ENCODE measurements at regions not wholly inside any gene's neighbourhood (a gene's known extent, or its start where the extent isn't known, plus 50 kb on each side); places are given as distances from the start of the nearest gene placed in this dataset.

DNA sequence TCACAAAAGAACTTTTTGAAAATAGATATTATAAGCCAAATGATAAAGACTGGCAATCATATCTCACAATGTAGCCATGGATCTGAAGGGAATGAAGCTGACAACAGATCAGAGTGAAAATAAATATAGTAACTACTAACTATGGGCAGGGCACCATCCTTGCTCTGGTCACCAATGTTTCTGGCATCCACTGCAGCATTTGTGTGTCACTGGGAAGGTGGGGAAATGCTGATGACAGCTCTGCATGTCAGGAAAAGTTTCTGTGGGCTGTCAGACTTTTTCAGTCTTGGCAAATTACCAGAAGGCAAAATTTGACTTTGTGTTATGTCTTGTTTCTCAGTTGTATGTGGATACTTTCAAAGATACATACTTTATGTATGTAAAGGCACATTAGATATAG lies 195.6 kb downstream of the ZNF326 start:
- no peak for DNase-seq

GRCh38 chr1:90189889-90190288 lies 195.0 kb downstream of the ZNF326 start:
- DNase-seq = no peak

DNA sequence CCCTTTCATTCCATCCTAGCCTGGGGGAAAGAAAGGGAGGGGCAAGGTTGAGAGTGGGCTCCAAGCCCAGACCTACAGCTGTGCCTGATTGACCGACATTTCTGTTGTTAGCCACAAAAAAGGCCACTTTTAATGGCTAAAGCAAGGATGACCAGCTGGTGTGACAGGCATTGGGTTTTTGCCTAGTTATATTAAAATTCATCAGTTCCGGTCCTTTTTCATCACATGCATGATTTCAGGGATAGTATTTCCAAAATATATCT lies 192.3 kb downstream of the ZNF326 start:
- DNase-seq = no peak

DNA sequence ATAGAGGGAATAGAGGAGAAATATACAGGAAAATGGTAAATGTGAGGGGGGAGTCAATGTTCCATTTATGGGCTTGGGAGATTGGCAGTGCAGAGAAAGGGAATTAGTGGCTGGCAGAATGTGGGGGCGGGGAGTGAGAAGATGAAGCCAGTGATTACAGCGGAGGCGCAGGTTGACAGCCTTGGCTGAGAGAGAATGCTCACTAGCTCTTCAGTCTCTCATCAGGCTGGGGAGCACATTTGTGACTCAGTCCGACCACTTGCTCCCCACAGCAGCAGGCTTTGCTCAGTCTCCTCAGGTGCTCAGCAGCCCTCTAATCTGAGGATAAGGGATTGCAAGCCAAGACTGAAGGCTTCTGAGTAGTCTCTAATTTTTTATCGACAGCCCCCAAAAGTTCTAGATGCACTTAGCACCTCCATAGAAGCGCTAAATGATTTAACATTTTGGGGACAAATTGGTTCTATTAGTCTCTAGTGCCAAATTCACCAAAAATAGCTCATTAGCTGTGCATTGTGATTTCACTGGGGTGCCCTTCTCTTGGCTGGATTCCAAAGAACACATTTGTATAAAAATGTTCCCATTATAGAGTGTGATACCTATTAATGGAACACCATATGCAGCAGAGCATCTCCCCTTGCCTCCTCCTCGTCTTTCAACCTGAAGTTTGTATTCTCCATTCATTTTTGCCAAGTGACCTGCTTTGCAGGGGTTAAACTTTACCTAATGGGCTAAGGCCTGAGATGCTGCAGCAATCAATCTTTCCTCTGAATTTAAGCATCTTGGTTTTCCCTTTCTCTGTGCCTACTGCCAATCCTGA lies 191.8 kb downstream of the ZNF326 start:
- no peak for DNase-seq

GRCh38 chr1:90176530-90176929 lies 181.6 kb downstream of the ZNF326 start:
- no peak for DNase-seq

GRCh38 chr1:90175490-90176167 lies 180.7 kb downstream of the ZNF326 start:
- no peak for DNase-seq

- DNase-seq = no peak
These were observed 179.3 kb downstream of the ZNF326 start for GRCh38 chr1:90174246-90174645.

DNA sequence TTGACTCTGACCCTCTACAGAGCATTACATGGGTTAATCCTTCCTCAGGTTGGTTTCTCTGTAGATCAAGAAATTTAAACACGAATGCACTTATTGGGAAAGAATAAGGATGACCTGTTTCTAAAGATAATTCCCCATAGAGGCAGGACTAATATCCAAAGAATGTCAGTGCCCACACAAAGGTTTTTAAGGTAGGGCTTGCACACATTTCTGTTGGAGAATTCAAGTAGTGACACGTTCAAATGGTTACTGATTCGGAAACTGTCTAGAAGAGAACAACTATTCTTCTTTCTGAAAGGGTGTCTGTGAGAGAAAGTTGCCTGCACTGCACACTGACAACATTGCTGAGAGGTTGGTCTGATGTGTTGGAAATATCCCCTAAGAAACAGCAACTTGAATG lies 167.3 kb downstream of the ZNF326 start:
- DNase-seq = no peak

GRCh38 chr1:90161625-90162024 lies 166.7 kb downstream of the ZNF326 start:
- DNase-seq = no peak

DNA sequence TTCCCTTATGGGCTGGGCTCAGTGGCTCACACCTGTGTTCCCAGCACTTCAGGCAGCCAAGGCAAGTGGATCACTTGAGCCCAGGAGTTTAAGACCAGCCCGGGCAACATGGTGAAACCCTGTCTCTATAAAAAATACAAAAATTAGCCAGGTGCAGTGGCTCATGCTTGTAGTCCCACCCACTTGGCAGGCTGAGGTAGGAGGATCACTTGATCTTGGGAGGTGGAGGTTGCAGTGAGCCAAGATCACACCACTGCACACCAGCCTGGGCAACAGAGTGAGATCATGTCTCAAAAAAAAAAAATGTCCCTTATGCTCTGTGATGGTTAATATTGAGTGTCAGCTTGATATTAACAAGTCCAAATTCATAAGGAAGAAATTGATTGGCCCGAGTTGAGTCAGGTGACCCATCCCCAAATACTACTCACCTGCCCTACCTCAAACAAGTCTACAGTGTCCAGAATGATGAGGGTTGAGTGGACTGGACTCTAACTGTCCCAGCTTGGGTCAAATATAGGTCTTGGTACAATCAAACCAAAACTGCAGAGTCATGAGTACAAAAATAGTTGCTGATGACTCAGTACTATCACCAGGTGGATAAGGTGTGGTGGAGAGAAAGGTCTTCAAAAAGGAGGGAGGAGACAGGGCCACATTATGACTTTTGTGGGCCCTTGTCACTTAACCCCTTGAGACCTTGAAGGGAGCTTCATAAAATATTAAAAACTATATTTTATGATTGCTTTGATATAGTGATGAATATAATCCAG lies 161.0 kb downstream of the ZNF326 start:
- no peak for DNase-seq

GRCh38 chr1:90154711-90155110 lies 159.8 kb downstream of the ZNF326 start:
- DNase-seq = no peak

GRCh38 chr1:90149101-90149500 lies 154.2 kb downstream of the ZNF326 start:
- DNase-seq = no peak

GRCh38 chr1:90147093-90147492 lies 152.2 kb downstream of the ZNF326 start:
- DNase-seq = no peak

GRCh38 chr1:90144820-90145219 lies 149.9 kb downstream of the ZNF326 start:
- DNase-seq = no peak

DNA sequence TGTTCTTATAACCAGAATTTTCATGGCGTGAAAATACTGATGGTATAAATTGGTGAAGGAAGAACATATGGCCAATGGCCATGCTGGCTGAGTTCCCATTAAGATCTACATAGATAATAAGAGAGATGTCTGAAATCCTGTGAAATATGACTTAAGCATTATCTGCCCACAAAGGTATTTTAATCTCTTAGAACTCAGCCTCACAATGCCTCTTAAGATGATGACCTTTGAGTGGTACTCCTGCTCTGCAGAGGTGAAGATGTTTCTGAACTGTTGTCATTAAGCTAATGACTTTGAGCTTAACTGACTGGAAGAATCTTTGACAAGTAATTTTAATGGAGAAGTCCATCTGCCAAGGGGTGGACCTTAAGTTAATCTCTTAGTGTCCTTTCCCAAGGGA lies 148.7 kb downstream of the ZNF326 start:
- no peak for DNase-seq

GRCh38 chr1:90142697-90143096 lies 147.8 kb downstream of the ZNF326 start:
- DNase-seq = no peak

GRCh38 chr1:90139837-90140236 lies 144.9 kb downstream of the ZNF326 start:
- no peak for DNase-seq

- no peak for DNase-seq
These were observed 140.4 kb downstream of the ZNF326 start for GRCh38 chr1:90135286-90135685.

- no peak for DNase-seq
These were observed 139.5 kb downstream of the ZNF326 start for GRCh38 chr1:90134175-90134955.

DNA sequence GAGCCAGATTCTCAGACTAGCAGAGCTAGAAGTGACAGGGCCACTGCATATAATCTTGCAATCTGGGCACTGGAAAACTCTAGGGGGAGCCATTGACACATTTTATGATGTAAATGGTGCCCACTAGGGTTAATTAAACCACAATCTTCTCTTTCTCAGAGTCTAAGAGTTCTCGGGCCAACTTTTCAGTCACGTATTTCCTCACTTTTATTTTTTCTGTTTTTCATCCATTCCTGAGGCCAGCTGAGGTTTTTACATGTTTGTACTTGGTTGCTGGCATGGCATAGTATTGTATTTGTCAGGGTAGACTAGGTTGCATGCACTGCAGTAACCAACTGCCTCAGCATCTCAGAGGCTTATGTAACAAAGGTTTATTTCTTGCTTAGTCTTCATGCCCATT lies 138.2 kb downstream of the ZNF326 start:
- DNase-seq = peak; percentile 14

GRCh38 chr1:90132306-90132705 lies 137.4 kb downstream of the ZNF326 start:
- DNase-seq = no peak

GRCh38 chr1:90127288-90127953 lies 132.5 kb downstream of the ZNF326 start:
- no peak for DNase-seq

DNA sequence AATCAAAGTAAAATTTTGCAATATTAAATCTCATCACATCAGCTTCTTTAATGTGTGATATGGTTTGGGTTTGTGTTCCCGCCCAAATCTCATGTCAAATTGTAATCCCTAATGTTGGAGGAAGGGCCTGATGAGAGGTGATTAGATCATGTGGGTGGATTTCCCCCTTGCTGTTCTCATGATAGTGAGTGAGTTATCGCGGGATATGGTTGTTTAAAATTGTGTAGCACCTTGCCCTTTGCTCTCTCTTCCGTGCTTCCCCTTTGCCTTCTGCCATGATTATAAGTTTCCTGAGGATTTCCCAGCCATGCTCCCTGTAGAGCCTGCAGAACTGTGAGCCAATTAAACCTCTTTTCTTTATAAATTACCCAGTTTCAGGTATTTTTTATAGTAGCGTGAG lies 131.9 kb downstream of the ZNF326 start:
- DNase-seq = no peak

Data from NCI-H2081 treated with DMSO at 0.1 percent for 48 hours (cell line).